GM10248 (cell line): ENCODE measurements at regions not wholly inside any gene's neighbourhood (a gene's known extent, or its start where the extent isn't known, plus 50 kb on each side); places are given as distances from the start of the nearest gene placed in this dataset.

ENCODE experiments used
- CTCF ChIA-PET: fragments of 300-600 bp; sonication (Branson Sonifier 250); formaldehyde crosslinking; extraction: SDS; loops from one replicate; lab custom pipeline; 2021; ENCODE audit warnings: antibody characterized with exemption; lab: Yijun Ruan, JAX
- POLR2A ChIA-PET: fragments of 350-650 bp; sonication (Branson Sonifier 250); formaldehyde crosslinking; extraction: SDS; loops from one replicate; lab custom pipeline; 2020; ENCODE audit warnings: antibody characterized with exemption; lab: Yijun Ruan, JAX
- DNase-seq: peaks from one replicate; pipeline ENCODE4 v3.0.0; 2012; ENCODE audit errors: extremely low spot score
- CTCF ChIP-seq: IDR thresholded peaks from 2 replicates; pipeline ENCODE4 v1.5.1; 2012; ENCODE audit warnings: mild to moderate bottlenecking, low read depth; ENCODE audit errors: extremely low read depth, missing control alignments, control extremely low read depth

GRCh38 chr10:26378861-26379294, 59.3 kb upstream of the APBB1IP start:
- DNase-seq = no peak
- ChIA-PET POLR2A (interaction anchor here (0.6 kb wide), 1 partner anchor 11 kb away, joined by 3 read pairs; no protein-coding TSS in a partner anchor), CTCF (interaction anchor here (0.7 to 1.2 kb wide), 6 partner anchors 9 to 47 kb away, joined by 3 to 4 read pairs (median 3); no protein-coding TSS in a partner anchor)
- no peak for TF ChIP-seq CTCF

- ChIA-PET CTCF (interaction anchor here (0.9 to 1.3 kb wide), 4 partner anchors 11 to 27 kb away, joined by 3 read pairs; no protein-coding TSS in a partner anchor), POLR2A (no interaction called here)
- TF ChIP-seq CTCF = no peak
- no peak for DNase-seq
These were observed 57.3 kb upstream of the APBB1IP start for GRCh38 chr10:26380815-26381214.

GRCh38 chr10:26381986-26382385, 56.2 kb upstream of the APBB1IP start:
- POLR2A ChIA-PET = no interaction called here
- no peak for DNase-seq
- TF ChIP-seq CTCF = no peak
- CTCF ChIA-PET = interaction anchor here (1.0 to 1.2 kb wide), 2 partner anchors 21 to 35 kb away, joined by 3 read pairs; no protein-coding TSS in a partner anchor

- TF ChIP-seq CTCF = no peak
- ChIA-PET POLR2A (no interaction called here), CTCF (interaction anchor here (1.2 to 2.1 kb wide), 3 partner anchors 9 to 16 kb away, joined by 3 to 6 read pairs (median 4); no protein-coding TSS in a partner anchor)
- DNase-seq = no peak
These were observed 53.5 kb upstream of the APBB1IP start for GRCh38 chr10:26384600-26384999.

GRCh38 chr10:26385443-26385842, 52.7 kb upstream of the APBB1IP start:
- no peak for DNase-seq
- POLR2A ChIA-PET = interaction anchor here (0.6 kb wide), 1 partner anchor 65 kb away, joined by 3 read pairs; no protein-coding TSS in a partner anchor
- TF ChIP-seq CTCF = no peak
- CTCF ChIA-PET = interaction anchor here (1.2 to 2.1 kb wide), 2 partner anchors 9 to 15 kb away, joined by 3 to 6 read pairs; no protein-coding TSS in a partner anchor

GRCh38 chr10:26386781-26387180, 51.4 kb upstream of the APBB1IP start:
- no peak for DNase-seq
- no peak for TF ChIP-seq CTCF
- ChIA-PET CTCF (no interaction called here), POLR2A (no interaction called here)
